Activated CD4-positive, alpha-beta T cell treated with anti-CD3 and anti-CD28 coated beads for 1 hour (primary cell): ENCODE measurements at regions not wholly inside any gene's neighbourhood (a gene's known extent, or its start where the extent isn't known, plus 50 kb on each side); places are given as distances from the start of the nearest gene placed in this dataset.
"Not testable (repeated sequence)": the region's sequence is repeated elsewhere in the genome, so short reads cannot be mapped to it uniquely, and the experiment has no call there.

Source experiments
- DNase-seq: peaks from one replicate; pipeline ENCODE4 v3.0.0-alpha.2; 2020

GRCh38 chr10:3282674-3283017 lies 110.1 kb upstream of the PITRM1 start:
- no peak for DNase-seq

GRCh38 chr10:3281941-3282673 lies 109.5 kb upstream of the PITRM1 start:
- DNase-seq: no peak

GRCh38 chr10:3278771-3279170 lies 106.2 kb upstream of the PITRM1 start:
- no peak for DNase-seq

GRCh38 chr10:3277566-3277965 lies 105.0 kb upstream of the PITRM1 start:
- DNase-seq: no peak

GRCh38 chr10:3274414-3274813 lies 101.8 kb upstream of the PITRM1 start:
- no peak for DNase-seq

- no peak for DNase-seq
Observed at GRCh38 chr10:3273966-3274365, 101.4 kb upstream of the PITRM1 start.

GRCh38 chr10:3272300-3272699 lies 99.7 kb upstream of the PITRM1 start:
- no peak for DNase-seq

- DNase-seq: no peak
Observed at GRCh38 chr10:3271354-3272115, 99.0 kb upstream of the PITRM1 start.

- DNase-seq: no peak
Observed at GRCh38 chr10:3270577-3271316, 98.2 kb upstream of the PITRM1 start.

GRCh38 chr10:3268025-3268424 lies 95.4 kb upstream of the PITRM1 start:
- DNase-seq: no peak

- DNase-seq: no peak
Observed at GRCh38 chr10:3265088-3265487, 92.5 kb upstream of the PITRM1 start.

GRCh38 chr10:3264161-3264761 lies 91.7 kb upstream of the PITRM1 start:
- no peak for DNase-seq

- no peak for DNase-seq
Observed at GRCh38 chr10:3263747-3264146, 91.2 kb upstream of the PITRM1 start.

GRCh38 chr10:3263082-3263481 lies 90.5 kb upstream of the PITRM1 start:
- DNase-seq: no peak

- no peak for DNase-seq
Observed at GRCh38 chr10:3261921-3262320, 89.3 kb upstream of the PITRM1 start.

GRCh38 chr10:3260066-3260834 lies 87.7 kb upstream of the PITRM1 start:
- DNase-seq: no peak

- no peak for DNase-seq
Observed at GRCh38 chr10:3259499-3259898, 86.9 kb upstream of the PITRM1 start.

- DNase-seq: no peak
Observed at GRCh38 chr10:3258394-3258793, 85.8 kb upstream of the PITRM1 start.

GRCh38 chr10:3255616-3256015 lies 83.0 kb upstream of the PITRM1 start:
- no peak for DNase-seq

GRCh38 chr10:3255075-3255474 lies 82.5 kb upstream of the PITRM1 start:
- no peak for DNase-seq

- not testable (repeated sequence) for DNase-seq
Observed at GRCh38 chr10:3253974-3254373, 81.4 kb upstream of the PITRM1 start.

- no peak for DNase-seq
Observed at GRCh38 chr10:3251172-3251571, 78.6 kb upstream of the PITRM1 start.
